Lower lobe of right lung (tissue), 2 donors: ENCODE measurements at regions not wholly inside any gene's neighbourhood (a gene's known extent, or its start where the extent isn't known, plus 50 kb on each side); places are given as distances from the start of the nearest gene placed in this dataset.

Experiments used
- ATAC-seq, 2 donors: fragments of 200-7000 bp; cut with Tn5 transposase; one replicate each; pipeline ENCODE4 v1.9.1; 2020 to 2022; ENCODE audit warnings: mild to moderate bottlenecking in 2 of 2, moderate library complexity in 2 of 2
- DNase-seq: peaks from one replicate; pipeline ENCODE4 v3.0.0-alpha.2; 2020
- H3K27ac ChIP-seq: fragments of 200-600 bp; one replicate; pipeline ENCODE4 v1.8.0; 2022
- H3K27me3 ChIP-seq: fragments of 200-600 bp; one replicate; pipeline ENCODE4 v1.8.0; 2022; ENCODE audit warnings: low read depth
- H3K36me3 ChIP-seq: fragments of 200-600 bp; one replicate; pipeline ENCODE4 v1.8.0; 2022; ENCODE audit warnings: mild to moderate bottlenecking
- H3K4me1 ChIP-seq: fragments of 200-600 bp; one replicate; pipeline ENCODE4 v1.8.0; 2022
- H3K4me3 ChIP-seq: fragments of 200-600 bp; one replicate; pipeline ENCODE4 v1.8.0; 2022; ENCODE audit warnings: mild to moderate bottlenecking
- H3K9me3 ChIP-seq: fragments of 200-600 bp; one replicate; pipeline ENCODE4 v1.8.0; 2022
- intact Hi-C: fragments of 100-400 bp; cut with DNase I; formaldehyde crosslinking; loops from one replicate; pipeline ENCODE4 v1.11.0; 2022
- TF ChIP-seq, protein P1 (sequence below): fragments of 200-600 bp; IDR thresholded peaks from one replicate; pipeline ENCODE4 v1.8.0; 2022; ENCODE audit warnings: antibody characterized with exemption, mild to moderate bottlenecking
- donor health status: DM: no; HTN: yes; CAD: no; lungs with severe emphysema.

DNA sequence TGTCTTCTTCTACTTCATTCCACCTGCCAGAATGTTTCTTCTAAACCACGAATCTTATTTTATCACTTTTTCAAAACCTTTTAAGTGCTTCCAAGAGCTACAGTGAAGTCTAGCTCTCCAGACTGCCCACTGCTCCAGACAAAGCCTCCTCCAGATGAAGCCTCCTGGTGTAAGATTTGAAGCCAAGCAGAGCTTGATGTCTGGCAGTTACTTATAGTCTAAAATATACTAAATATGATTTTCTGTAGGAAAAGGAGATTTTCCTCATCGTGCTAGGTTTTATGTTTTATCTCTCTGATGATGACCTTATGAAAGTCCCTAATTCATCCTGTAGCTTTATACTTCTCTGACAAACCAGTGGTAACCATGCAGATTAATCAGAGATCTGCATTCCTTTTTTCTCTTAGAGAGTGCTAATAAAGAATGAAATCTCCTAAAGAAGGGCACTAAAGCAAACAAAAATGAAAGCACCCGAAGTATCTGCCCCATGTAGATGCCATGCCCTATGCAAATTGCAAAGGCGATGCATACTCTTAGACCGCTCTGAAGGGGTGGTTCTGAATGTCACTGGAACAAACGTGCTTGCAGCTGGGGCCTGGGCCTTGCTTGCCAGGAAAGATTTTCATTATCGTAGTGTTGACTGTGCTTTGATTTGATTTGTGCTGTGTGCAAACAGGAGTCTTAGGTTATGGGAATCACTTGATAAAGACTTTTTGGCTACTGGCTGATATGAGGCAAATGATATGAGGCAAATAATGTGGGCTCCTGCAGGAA, 314.2 kb downstream of the PID1 start:
- intact Hi-C loops: no loop called here
- H3K27me3 ChIP-seq: no peaks in the 10 kb centered on the region
- no peaks in the 10 kb centered on the region for H3K4me1 ChIP-seq
- no peak overlapping the region for H3K4me3 ChIP-seq
- no peak for ATAC-seq
- no peaks in the 10 kb centered on the region for H3K36me3 ChIP-seq
- DNase-seq: no peak
- no peak overlapping the region for H3K27ac ChIP-seq
- H3K9me3 ChIP-seq: no peaks in the 10 kb centered on the region
- TF ChIP-seq, protein P1, sequence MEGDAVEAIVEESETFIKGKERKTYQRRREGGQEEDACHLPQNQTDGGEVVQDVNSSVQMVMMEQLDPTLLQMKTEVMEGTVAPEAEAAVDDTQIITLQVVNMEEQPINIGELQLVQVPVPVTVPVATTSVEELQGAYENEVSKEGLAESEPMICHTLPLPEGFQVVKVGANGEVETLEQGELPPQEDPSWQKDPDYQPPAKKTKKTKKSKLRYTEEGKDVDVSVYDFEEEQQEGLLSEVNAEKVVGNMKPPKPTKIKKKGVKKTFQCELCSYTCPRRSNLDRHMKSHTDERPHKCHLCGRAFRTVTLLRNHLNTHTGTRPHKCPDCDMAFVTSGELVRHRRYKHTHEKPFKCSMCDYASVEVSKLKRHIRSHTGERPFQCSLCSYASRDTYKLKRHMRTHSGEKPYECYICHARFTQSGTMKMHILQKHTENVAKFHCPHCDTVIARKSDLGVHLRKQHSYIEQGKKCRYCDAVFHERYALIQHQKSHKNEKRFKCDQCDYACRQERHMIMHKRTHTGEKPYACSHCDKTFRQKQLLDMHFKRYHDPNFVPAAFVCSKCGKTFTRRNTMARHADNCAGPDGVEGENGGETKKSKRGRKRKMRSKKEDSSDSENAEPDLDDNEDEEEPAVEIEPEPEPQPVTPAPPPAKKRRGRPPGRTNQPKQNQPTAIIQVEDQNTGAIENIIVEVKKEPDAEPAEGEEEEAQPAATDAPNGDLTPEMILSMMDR: no peak

DNA sequence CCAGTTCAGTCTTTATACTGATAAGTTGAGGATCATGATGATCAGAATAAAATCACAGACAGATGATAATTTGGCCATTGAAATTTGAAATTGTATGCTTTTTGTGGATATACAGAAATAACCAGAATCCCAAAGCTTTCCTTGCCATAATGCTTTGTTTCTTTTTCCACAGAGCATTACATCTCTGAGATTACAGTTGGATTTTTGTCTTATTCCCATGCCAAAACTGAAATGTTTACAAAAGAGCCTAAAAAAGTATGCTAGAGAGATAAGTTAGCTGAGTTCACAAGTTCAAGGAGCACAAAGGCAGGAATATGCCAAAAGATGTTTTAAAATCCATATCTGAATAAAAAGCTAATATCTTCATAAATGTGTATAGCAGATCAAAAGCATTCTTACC, 321.3 kb downstream of the PID1 start:
- TF ChIP-seq, protein P1: no peak
- ATAC-seq: no peak
- DNase-seq: no peak
- Histone ChIP-seq H3K27me3 (no peaks in the 10 kb centered on the region), H3K9me3 (no peaks in the 10 kb centered on the region), H3K27ac (no peak overlapping the region), H3K4me1 (no peaks in the 10 kb centered on the region), H3K4me3 (no peak overlapping the region), H3K36me3 (no peaks in the 10 kb centered on the region)
- intact Hi-C loops: no loop called here

DNA sequence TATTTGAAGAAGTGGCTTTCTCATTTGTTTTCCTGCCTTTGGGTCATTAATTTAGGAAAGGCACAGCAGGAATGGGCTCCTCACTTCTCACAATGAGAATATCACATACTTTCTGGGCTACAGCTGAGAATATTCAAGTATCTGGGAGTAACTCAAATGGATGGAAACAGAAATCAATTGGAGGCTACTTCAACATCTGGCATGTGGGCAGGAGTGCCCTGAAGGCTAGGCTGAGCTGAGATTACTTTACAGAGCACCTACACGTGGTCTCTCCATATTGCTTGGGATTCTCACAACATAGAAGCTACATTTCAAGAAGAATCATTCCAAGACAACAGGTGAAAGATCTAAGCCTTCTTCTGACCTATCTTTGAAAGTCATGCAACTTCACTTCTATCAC, 325.4 kb downstream of the PID1 start:
- H3K9me3 ChIP-seq: no peaks in the 10 kb centered on the region
- no peak for DNase-seq
- no peak for ATAC-seq
- no peaks in the 10 kb centered on the region for H3K27me3 ChIP-seq
- no peaks in the 10 kb centered on the region for H3K4me1 ChIP-seq
- H3K4me3 ChIP-seq: no peak overlapping the region
- intact Hi-C loops: no loop called here
- TF ChIP-seq, protein P1: no peak
- no peaks in the 10 kb centered on the region for H3K36me3 ChIP-seq
- no peak overlapping the region for H3K27ac ChIP-seq

DNA sequence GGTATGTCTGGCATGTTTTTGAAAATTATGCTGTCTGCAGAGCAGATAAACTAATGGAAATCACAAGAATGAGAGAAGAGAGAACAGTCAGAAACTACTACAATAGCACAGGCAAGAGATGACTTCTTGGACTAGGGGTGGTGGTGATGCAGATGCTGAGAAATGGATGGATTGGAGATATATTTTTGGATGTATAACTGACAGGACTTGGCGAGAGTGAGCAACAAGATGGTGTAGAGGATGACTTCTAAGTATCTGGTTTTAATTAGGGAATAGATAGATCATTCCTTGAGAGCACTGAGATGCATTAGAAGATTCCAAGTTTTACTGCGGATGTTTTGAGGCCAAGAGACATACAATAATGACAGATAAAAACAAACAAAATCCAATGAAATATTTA, 328.2 kb downstream of the PID1 start:
- TF ChIP-seq, protein P1: no peak
- Histone ChIP-seq H3K4me3 (no peak overlapping the region), H3K36me3 (no peaks in the 10 kb centered on the region), H3K27ac (no peak overlapping the region), H3K9me3 (no peaks in the 10 kb centered on the region), H3K27me3 (no peaks in the 10 kb centered on the region), H3K4me1 (no peaks in the 10 kb centered on the region)
- DNase-seq (no peak), ATAC-seq (no peak)
- intact Hi-C loops: no loop called here

DNA sequence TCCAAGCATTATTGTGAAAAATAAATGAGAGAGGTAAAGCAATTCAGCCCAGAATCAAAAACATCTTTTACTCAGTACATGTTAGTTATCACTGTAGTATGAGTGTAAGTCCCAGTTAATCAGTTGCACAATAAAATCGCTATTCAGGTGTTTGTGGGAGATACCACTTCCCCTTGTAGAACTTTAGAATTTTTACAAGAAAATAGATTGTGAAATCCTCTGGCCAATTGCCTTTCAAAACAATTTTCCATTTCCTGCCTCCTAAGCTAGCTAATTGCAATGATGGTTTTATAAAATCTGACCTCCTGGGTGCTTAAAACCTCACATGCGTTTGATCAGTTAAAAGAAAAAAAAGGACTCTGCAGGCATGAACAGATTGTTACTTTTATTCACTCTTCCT, 332.5 kb downstream of the PID1 start:
- H3K27ac ChIP-seq: no peak overlapping the region
- H3K27me3 ChIP-seq: no peaks in the 10 kb centered on the region
- H3K9me3 ChIP-seq: peaks cover 5% of the 10 kb centered on the region
- DNase-seq: no peak
- no peaks in the 10 kb centered on the region for H3K4me1 ChIP-seq
- H3K36me3 ChIP-seq: no peaks in the 10 kb centered on the region
- no peak for ATAC-seq
- intact Hi-C loops: no loop called here
- no peak overlapping the region for H3K4me3 ChIP-seq
- TF ChIP-seq, protein P1: no peak
